Ovary (tissue), 7 donors: ENCODE measurements at regions not wholly inside any gene's neighbourhood (a gene's known extent, or its start where the extent isn't known, plus 50 kb on each side); places are given as distances from the start of the nearest gene placed in this dataset.

Source experiments
- DNase-seq, 5 donors: peaks; one replicate each; pipeline ENCODE4 v3.0.0-alpha.2; 2019 to 2020
- H3K27ac ChIP-seq, 2 donors: fragments of 200-600 bp; one replicate each; pipeline versions ENCODE4 v1.5.1 to v1.8.0; 2019 to 2022
- H3K27me3 ChIP-seq: fragments of 200-600 bp; one replicate; pipeline ENCODE4 v1.8.0; 2022
- H3K36me3 ChIP-seq: fragments of 200-600 bp; sonication (generic); one replicate; pipeline ENCODE4 v1.5.1; 2019
- H3K4me1 ChIP-seq: one replicate; pipeline ENCODE4 v1.8.1; 2013; ENCODE audit warnings: mild to moderate bottlenecking, moderate library complexity; ENCODE audit not compliant: insufficient read depth
- H3K4me3 ChIP-seq: fragments of 200-600 bp; sonication (generic); one replicate; pipeline ENCODE4 v1.5.1; 2017
- H3K9me3 ChIP-seq, 2 donors: fragments of 200-600 bp in 1 of 2; sonication (generic) in 1 of 2; one replicate each; pipeline versions ENCODE4 v1.5.1 to v1.8.1; 2013 to 2019; ENCODE audit warnings: mild to moderate bottlenecking in 1 of 2, moderate library complexity in 1 of 2
- EP300 ChIP-seq: sonication (generic); formaldehyde crosslinking; IDR thresholded peaks from one replicate; pipeline ENCODE4 v1.6.1; 2017; ENCODE audit warnings: antibody characterized with exemption
- POLR2A ChIP-seq: fragments of 450-650 bp; IDR thresholded peaks from one replicate; pipeline ENCODE4 v1.6.1; 2017; ENCODE audit warnings: antibody characterized with exemption, mild to moderate bottlenecking, moderate library complexity
- WGBS, 3 donors: extraction: QIAGEN DNeasy Blood & Tissue Kit in 1 of 3; methylation state at CpG; one replicate each; pipeline versions ENCODE4 v1.1.5 to v1.1.7; 2013 to 2017; 5-methylcytosine and 5-hydroxymethylcytosine counted together
- intact Hi-C, 4 donors: fragments of 100-400 bp; cut with DNase I; formaldehyde crosslinking; loops; one replicate each; pipeline versions ENCODE4 v1.11.0 to v1.15.1; 2022 to 2023
- TF ChIP-seq, protein P1 (sequence below), 3 donors: fragments of 450-650 bp in 2 of 3; fragments of 200-600 bp in 1 of 3; IDR thresholded peaks; one replicate each; pipeline versions ENCODE4 v1.5.1 to v1.8.0; 2016 to 2022; ENCODE audit warnings: antibody characterized with exemption in 3 of 3, mild to moderate bottlenecking in 1 of 3
- donor health status: DM: no; HTN: no; CAD: no; lungs with moderate emphysema.
- donor health status: DM: no; HTN: no; CAD: no.
- donor health status: Bipolar disorder and iron deficiency.
- donor health status: DM: no; HTN: no; CAD: no.
- donor health status: DM: yes; HTN: yes; CAD: no.

DNA sequence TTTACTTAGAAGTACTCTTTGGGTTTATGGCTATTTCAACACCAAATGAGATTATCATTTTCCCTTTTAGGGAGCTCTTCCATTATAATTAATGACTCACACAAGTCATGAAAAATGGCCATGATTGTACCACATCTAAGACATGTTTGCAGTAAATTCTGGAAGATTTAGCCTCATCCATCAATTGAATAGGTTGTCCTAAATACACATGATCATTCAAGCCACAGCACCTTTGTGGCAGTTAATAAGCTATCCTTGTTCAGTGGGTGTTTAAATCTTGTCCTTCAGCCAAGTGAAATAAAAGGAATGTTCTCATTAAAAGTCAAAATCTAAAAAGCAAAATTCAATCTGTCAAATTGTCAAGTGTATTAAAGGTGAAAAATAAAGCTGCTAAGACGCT is 237.5 kb downstream of the ZPLD1 start:
- 74 to 80% (median 76%) methylated on average over 1 of the region's 1 CpG for WGBS, 3 donors
- no peak for TF ChIP-seq POLR2A
- TF ChIP-seq, protein P1, sequence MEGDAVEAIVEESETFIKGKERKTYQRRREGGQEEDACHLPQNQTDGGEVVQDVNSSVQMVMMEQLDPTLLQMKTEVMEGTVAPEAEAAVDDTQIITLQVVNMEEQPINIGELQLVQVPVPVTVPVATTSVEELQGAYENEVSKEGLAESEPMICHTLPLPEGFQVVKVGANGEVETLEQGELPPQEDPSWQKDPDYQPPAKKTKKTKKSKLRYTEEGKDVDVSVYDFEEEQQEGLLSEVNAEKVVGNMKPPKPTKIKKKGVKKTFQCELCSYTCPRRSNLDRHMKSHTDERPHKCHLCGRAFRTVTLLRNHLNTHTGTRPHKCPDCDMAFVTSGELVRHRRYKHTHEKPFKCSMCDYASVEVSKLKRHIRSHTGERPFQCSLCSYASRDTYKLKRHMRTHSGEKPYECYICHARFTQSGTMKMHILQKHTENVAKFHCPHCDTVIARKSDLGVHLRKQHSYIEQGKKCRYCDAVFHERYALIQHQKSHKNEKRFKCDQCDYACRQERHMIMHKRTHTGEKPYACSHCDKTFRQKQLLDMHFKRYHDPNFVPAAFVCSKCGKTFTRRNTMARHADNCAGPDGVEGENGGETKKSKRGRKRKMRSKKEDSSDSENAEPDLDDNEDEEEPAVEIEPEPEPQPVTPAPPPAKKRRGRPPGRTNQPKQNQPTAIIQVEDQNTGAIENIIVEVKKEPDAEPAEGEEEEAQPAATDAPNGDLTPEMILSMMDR (IDR thresholded peaks at IDR 0.05) = no peak
- TF ChIP-seq EP300 = no peak
- Histone ChIP-seq H3K27ac (no peak overlapping the region), H3K27me3 (no peaks in the 10 kb centered on the region), H3K9me3 (no peaks in the 10 kb centered on the region), H3K36me3 (no peaks in the 10 kb centered on the region), H3K4me1 (peaks cover 2% of the 10 kb centered on the region), H3K4me3 (no peak overlapping the region)
- intact Hi-C loops = no loop called here
- DNase-seq = no peak

DNA sequence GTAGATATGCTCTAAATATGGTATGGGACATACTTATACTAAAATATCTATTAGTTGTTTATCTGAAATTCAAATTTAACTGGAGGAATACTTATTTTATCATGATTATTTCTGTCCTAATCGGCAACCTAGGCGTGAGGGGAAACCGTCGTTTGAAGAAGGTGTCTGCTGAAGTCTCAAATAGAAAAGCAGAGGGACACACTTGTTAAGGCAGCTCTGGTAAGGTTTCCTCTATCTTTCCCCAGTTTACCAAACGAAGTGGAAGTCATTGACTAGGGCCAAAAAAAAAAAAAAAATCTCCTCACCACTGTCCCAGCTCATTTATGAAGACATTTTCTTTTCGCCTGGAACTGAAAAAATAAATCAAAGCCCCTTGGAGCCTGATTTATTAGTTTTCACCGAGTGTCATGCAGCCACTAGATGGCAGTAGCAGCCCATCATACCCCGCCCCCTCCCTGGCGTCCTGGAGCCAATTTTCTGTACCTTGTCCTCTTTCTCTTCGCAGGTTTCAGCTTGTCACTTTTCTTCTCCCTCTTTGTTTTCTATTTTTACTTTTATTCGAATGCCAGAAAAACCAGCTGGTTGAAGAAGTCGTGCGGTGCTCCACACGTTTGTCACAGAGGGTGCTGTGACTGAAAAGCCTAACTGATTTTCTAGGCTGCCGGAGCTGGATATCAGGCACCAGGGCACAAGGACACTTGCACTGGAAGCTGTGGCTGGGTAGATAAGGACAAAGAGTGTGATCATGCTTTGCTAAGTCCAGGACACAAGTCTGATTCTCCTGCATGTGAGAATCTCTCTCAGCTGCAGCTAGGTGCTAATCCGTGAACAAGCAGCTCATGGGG is 238.7 kb downstream of the ZPLD1 start:
- intact Hi-C loops = no loop called here
- TF ChIP-seq EP300 = no peak
- TF ChIP-seq, protein P1 (IDR thresholded peaks at IDR 0.05) = peak; percentile 30 to 63 (median 39)
- Histone ChIP-seq H3K27me3 (no peaks in the 10 kb centered on the region), H3K4me1 (peaks cover 2% of the 10 kb centered on the region), H3K27ac (no peak overlapping the region), H3K9me3 (no peaks in the 10 kb centered on the region), H3K4me3 (no peak overlapping the region), H3K36me3 (no peaks in the 10 kb centered on the region)
- peak; percentile 52 to 74 (median 68) for DNase-seq
- WGBS, 3 donors = 11 to 15% (median 14%) methylated on average over 16 of the region's 16 CpGs

DNA sequence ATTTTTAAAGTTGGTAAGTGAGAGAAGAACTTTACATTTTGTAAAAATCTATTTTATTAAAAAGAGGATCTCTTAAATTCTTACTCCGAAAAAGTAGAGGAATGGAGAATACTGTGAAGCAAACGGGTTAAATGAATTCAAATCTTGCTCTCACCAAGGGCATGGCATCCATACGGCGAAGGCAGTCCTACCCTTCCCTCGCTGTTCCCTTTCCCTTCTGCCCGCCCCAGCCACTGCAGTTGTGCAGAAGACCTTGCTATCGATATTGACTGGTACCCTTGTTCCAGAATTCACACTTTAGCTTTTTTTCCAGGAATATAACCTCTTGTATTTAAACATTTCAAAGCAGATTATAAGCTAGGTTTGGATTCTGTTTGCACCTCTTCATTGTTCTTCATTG is 239.5 kb downstream of the ZPLD1 start:
- H3K27me3 ChIP-seq = no peaks in the 10 kb centered on the region
- peaks cover 2% of the 10 kb centered on the region for H3K4me1 ChIP-seq
- WGBS, 3 donors = 92 to 94% (median 94%) methylated on average over 7 of the region's 7 CpGs
- intact Hi-C loops = no loop called here
- no peak for DNase-seq
- H3K4me3 ChIP-seq = no peak overlapping the region
- no peaks in the 10 kb centered on the region for H3K36me3 ChIP-seq
- H3K27ac ChIP-seq = no peak overlapping the region
- TF ChIP-seq EP300 (no peak), POLR2A (no peak)
- TF ChIP-seq, protein P1 (IDR thresholded peaks at IDR 0.05) = no peak
- no peaks in the 10 kb centered on the region for H3K9me3 ChIP-seq

DNA sequence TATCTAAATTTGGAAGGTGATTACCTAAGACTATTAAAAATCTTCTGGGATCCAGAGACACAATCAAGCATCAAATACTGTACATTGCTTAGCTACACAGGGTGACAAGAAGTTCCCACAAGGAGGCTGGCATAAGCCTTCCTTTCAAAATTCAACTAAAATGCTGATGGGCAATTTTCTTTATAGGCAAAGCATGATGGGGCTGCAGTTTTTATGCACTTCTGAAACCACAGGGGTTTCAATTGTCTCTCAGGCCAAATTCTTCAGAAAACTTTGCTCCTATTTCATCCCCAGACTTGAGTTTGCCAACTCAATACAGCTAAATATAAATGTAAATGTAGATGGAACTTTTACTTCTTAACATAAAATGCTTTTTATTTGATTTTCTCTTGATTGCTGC is 241.6 kb downstream of the ZPLD1 start:
- H3K27me3 ChIP-seq = no peaks in the 10 kb centered on the region
- H3K27ac ChIP-seq = no peak overlapping the region
- DNase-seq = no peak
- no peaks in the 10 kb centered on the region for H3K36me3 ChIP-seq
- TF ChIP-seq EP300 = no peak
- TF ChIP-seq, protein P1 (IDR thresholded peaks at IDR 0.05) = no peak
- TF ChIP-seq POLR2A = no peak
- intact Hi-C loops = no loop called here
- H3K4me3 ChIP-seq = no peak overlapping the region
- H3K9me3 ChIP-seq = no peaks in the 10 kb centered on the region
- H3K4me1 ChIP-seq = peaks cover 2% of the 10 kb centered on the region
